Effector memory CD8-positive, alpha-beta T cell (primary cell): ENCODE measurements at regions not wholly inside any gene's neighbourhood (a gene's known extent, or its start where the extent isn't known, plus 50 kb on each side); places are given as distances from the start of the nearest gene placed in this dataset.
"Not testable (repeated sequence)": the region's sequence is repeated elsewhere in the genome, so short reads cannot be mapped to it uniquely, and the experiment has no call there.

Experiments
- ATAC-seq: fragments of 150-1000 bp; cut with Tn5 transposase; replicated peaks from 2 replicates; pipeline ENCODE4 v1.10.0; 2021; ENCODE audit warnings: mild to moderate bottlenecking, moderate library complexity
- DNase-seq, 3 experiments: peaks; one replicate each; pipeline ENCODE4 v3.0.0; 2021
- H3K27ac Mint-ChIP-seq, 2 donors: one replicate each; pipeline ENCODE4 v1.8.0; 2022; ENCODE audit warnings: mild to moderate bottlenecking in 2 of 2, mixed read lengths in 2 of 2, moderate library complexity in 2 of 2
- H3K27me3 Mint-ChIP-seq, 2 donors: one replicate each; pipeline ENCODE4 v1.8.0; 2022; ENCODE audit warnings: mixed read lengths in 2 of 2
- H3K36me3 Mint-ChIP-seq: one replicate; pipeline ENCODE4 v1.8.0; 2022; ENCODE audit warnings: mild to moderate bottlenecking, moderate library complexity, mixed read lengths; ENCODE audit not compliant: insufficient read depth
- H3K4me1 Mint-ChIP-seq, 2 donors: one replicate each; pipeline ENCODE4 v1.8.0; 2022; ENCODE audit warnings: low read depth in 2 of 2, mixed read lengths in 2 of 2
- H3K4me3 Mint-ChIP-seq, 2 donors: one replicate each; pipeline ENCODE4 v1.8.0; 2022; ENCODE audit warnings: mild to moderate bottlenecking in 2 of 2, mixed read lengths in 2 of 2, moderate library complexity in 2 of 2
- H3K9me3 Mint-ChIP-seq, 2 donors: one replicate each; pipeline ENCODE4 v1.8.0; 2022; ENCODE audit warnings: mixed read lengths in 2 of 2

- no peak overlapping the region for H3K4me3 Mint-ChIP-seq
- ATAC-seq (no peak), DNase-seq (no peak)
- no peaks in the 10 kb centered on the region for H3K27me3 Mint-ChIP-seq
- H3K4me1 Mint-ChIP-seq, result peaks cover 16 to 25% of the 10 kb centered on the region in 2 donors
- H3K36me3 Mint-ChIP-seq, result peaks cover 3% of the 10 kb centered on the region
- H3K27ac Mint-ChIP-seq, result no peak overlapping the region
- no peaks in the 10 kb centered on the region for H3K9me3 Mint-ChIP-seq
Measured at GRCh38 chrX:13489454-13489853, 79.9 kb upstream of the EGFL6 start.

DNA sequence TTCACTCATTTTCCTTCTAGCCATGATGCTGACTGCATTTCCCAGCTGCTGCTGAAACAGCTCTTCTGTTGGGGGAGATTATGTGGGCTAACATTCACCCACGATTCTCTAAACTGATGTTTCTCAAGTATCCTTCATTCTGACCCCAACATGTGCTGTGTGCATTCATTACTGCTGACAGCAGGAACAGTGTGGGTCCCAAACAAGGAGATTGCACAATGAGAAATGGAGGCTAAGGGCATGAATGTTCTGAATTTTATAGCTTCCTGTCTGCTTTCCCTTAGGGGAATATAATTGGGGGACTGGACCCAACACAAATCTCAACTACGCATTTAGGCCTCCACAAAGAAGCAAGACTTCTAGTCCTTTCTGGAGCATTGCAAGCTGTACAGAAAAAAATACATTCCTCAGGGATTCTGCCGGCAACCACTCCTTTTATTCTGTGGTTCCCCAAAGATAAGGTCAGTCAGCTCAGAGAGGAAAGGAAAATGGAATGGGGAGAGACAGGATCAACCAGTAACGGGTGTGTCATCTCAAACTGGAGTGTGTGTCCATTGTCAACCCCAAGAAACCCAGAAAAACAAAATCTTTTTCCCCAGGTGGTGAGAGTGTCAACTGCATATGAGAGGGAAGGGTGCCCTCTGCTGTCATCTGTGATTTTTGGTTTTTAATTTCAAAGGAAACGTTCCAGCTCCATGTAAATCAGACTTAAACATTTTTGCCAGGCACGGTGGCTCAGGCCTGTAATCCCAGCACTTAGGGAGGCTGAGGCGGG lies 81.5 kb upstream of the EGFL6 start:
- peaks cover 25 to 35% of the 10 kb centered on the region in 2 donors for H3K4me1 Mint-ChIP-seq
- peak overlapping the region in 1 of 2 donors; percentile 15 for H3K4me3 Mint-ChIP-seq
- H3K9me3 Mint-ChIP-seq, result no peaks in the 10 kb centered on the region
- H3K27me3 Mint-ChIP-seq, result no peaks in the 10 kb centered on the region
- H3K27ac Mint-ChIP-seq, result peak overlapping the region in 1 of 2 donors; percentile 44
- ATAC-seq, result peak; percentile 57
- peaks cover 6% of the 10 kb centered on the region for H3K36me3 Mint-ChIP-seq
- peak; percentile 32 to 48 (median 37) for DNase-seq

- peaks cover 7% of the 10 kb centered on the region for H3K36me3 Mint-ChIP-seq
- peak overlapping the region in 1 of 2 donors; percentile 62 for H3K27ac Mint-ChIP-seq
- no peaks in the 10 kb centered on the region for H3K27me3 Mint-ChIP-seq
- H3K4me1 Mint-ChIP-seq, result peaks cover 25 to 35% of the 10 kb centered on the region in 2 donors
- DNase-seq, result no peak
- no peaks in the 10 kb centered on the region for H3K9me3 Mint-ChIP-seq
- peak overlapping the region in 1 of 2 donors; percentile 25 for H3K4me3 Mint-ChIP-seq
- no peak for ATAC-seq
Measured at GRCh38 chrX:13485167-13485566, 84.2 kb upstream of the EGFL6 start.

GRCh38 chrX:13483773-13484172 lies 85.6 kb upstream of the EGFL6 start:
- H3K4me1 Mint-ChIP-seq, result peaks cover 25 to 35% of the 10 kb centered on the region in 2 donors
- DNase-seq (peak; percentile 12 to 31 (median 18)), ATAC-seq (peak; percentile 93)
- peak overlapping the region; percentile 48 to 68 for H3K4me3 Mint-ChIP-seq
- peaks cover 7% of the 10 kb centered on the region for H3K36me3 Mint-ChIP-seq
- H3K27me3 Mint-ChIP-seq, result no peaks in the 10 kb centered on the region
- H3K9me3 Mint-ChIP-seq, result no peaks in the 10 kb centered on the region
- H3K27ac Mint-ChIP-seq, result peak overlapping the region; percentile 87 to 90

- Mint-ChIP-seq H3K27me3 (no peaks in the 10 kb centered on the region), H3K4me3 (peak overlapping the region in 1 of 2 donors; percentile 48), H3K4me1 (peaks cover 23 to 35% of the 10 kb centered on the region in 2 donors), H3K9me3 (no peaks in the 10 kb centered on the region), H3K27ac (peak overlapping the region; percentile 87 to 90), H3K36me3 (peaks cover 7% of the 10 kb centered on the region)
- DNase-seq (no peak), ATAC-seq (no peak)
Measured at GRCh38 chrX:13482746-13483541, 86.5 kb upstream of the EGFL6 start.

DNA sequence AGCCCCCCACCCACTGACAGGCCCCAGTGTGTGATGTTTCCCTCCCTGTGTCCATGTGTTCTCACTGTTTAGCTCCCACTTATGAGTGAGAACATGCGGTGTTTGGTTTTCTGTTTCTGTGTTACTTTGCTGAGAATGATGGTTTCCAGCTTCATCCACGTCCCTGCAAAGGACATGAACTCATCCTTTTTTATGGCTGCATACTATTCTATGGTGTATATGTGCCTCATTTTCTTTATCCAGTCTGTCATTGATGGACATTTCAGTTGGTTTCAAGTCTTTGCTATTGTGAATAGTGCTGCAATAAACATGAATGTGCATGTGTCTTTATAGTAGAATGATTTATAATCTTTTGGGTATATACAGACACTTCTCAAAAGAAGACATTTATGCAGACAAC lies 88.6 kb upstream of the EGFL6 start:
- not testable (repeated sequence) for ATAC-seq, H3K27me3 Mint-ChIP-seq, H3K36me3 Mint-ChIP-seq, H3K9me3 Mint-ChIP-seq, DNase-seq, H3K4me3 Mint-ChIP-seq
- H3K4me1 Mint-ChIP-seq, result peaks cover 19 to 23% of the 10 kb centered on the region in 2 donors
- peak overlapping the region in 1 of 2 donors; percentile 31 for H3K27ac Mint-ChIP-seq

- Mint-ChIP-seq H3K27me3 (no peaks in the 10 kb centered on the region), H3K27ac (no peak overlapping the region), H3K4me1 (peaks cover 14 to 16% of the 10 kb centered on the region in 2 donors), H3K9me3 (no peaks in the 10 kb centered on the region), H3K4me3 (no peak overlapping the region), H3K36me3 (peaks cover 4% of the 10 kb centered on the region)
- ATAC-seq (no peak), DNase-seq (no peak)
Measured at GRCh38 chrX:13479452-13479813, 90.0 kb upstream of the EGFL6 start.

DNA sequence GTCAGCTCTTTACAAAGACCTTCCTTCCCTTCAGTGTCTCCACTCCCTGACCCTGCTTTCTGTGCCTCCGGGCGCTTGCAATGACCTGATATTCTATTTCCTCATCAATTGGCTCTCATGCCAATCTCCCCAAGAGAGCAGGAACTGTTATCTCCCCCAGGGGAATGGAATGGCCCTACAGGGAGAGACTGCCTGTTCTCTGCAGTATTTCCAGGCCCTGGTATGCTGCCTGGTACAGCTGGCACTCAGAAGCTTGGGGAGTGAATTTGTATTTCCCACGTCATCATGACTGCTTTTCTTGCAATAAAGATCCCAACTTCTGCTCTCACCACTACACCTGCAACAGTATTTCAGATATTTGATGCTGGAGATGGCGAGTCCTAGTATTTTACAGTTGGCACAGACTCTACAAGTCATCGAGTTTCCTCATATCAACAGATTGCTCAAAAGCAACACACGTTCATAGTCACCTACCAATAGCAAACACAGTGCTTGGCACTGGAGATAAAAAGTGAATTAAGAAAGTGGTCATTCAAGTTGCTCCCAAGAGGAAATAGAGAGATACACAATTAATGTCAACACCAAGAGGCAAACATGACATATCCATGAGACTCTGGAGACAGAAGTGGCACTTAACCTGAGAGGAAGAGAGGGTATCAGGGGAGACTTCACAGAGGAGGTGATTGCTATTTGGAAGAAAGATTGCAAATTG lies 90.5 kb upstream of the EGFL6 start:
- Mint-ChIP-seq H3K4me3 (no peak overlapping the region), H3K27ac (no peak overlapping the region), H3K4me1 (peaks cover 14% of the 10 kb centered on the region in 2 donors), H3K9me3 (no peaks in the 10 kb centered on the region), H3K36me3 (peaks cover 4% of the 10 kb centered on the region), H3K27me3 (no peaks in the 10 kb centered on the region)
- no peak for ATAC-seq
- DNase-seq, result no peak

GRCh38 chrX:13476384-13476783 lies 93.0 kb upstream of the EGFL6 start:
- DNase-seq (no peak), ATAC-seq (no peak)
- Mint-ChIP-seq H3K9me3 (no peaks in the 10 kb centered on the region), H3K27ac (no peak overlapping the region), H3K36me3 (no peaks in the 10 kb centered on the region), H3K27me3 (no peaks in the 10 kb centered on the region), H3K4me3 (no peak overlapping the region), H3K4me1 (peaks cover 8 to 9% of the 10 kb centered on the region in 2 donors)

GRCh38 chrX:13474164-13474516 lies 95.3 kb upstream of the EGFL6 start:
- Mint-ChIP-seq H3K27ac (peak overlapping the region; percentile 93 to 97), H3K4me3 (peak overlapping the region; percentile 65 to 70), H3K36me3 (no peaks in the 10 kb centered on the region), H3K4me1 (peaks cover 8 to 9% of the 10 kb centered on the region in 2 donors), H3K27me3 (no peaks in the 10 kb centered on the region), H3K9me3 (no peaks in the 10 kb centered on the region)
- ATAC-seq (peak; percentile 54), DNase-seq (no peak)

GRCh38 chrX:13473442-13474163 lies 95.8 kb upstream of the EGFL6 start:
- peak in 2 of 3 experiments; percentile 5 to 14 for DNase-seq
- ATAC-seq, result peak; percentile 49
- Mint-ChIP-seq H3K27me3 (no peaks in the 10 kb centered on the region), H3K4me1 (peaks cover 8 to 9% of the 10 kb centered on the region in 2 donors), H3K27ac (peak overlapping the region; percentile 93 to 97), H3K9me3 (no peaks in the 10 kb centered on the region), H3K4me3 (peak overlapping the region; percentile 65 to 70), H3K36me3 (no peaks in the 10 kb centered on the region)

GRCh38 chrX:13472975-13473374 lies 96.4 kb upstream of the EGFL6 start:
- no peaks in the 10 kb centered on the region for H3K9me3 Mint-ChIP-seq
- no peak for DNase-seq
- no peak for ATAC-seq
- H3K4me3 Mint-ChIP-seq, result peak overlapping the region; percentile 9 to 70
- peaks cover 8 to 9% of the 10 kb centered on the region in 2 donors for H3K4me1 Mint-ChIP-seq
- no peaks in the 10 kb centered on the region for H3K36me3 Mint-ChIP-seq
- no peaks in the 10 kb centered on the region for H3K27me3 Mint-ChIP-seq
- H3K27ac Mint-ChIP-seq, result peak overlapping the region; percentile 93 to 97

DNA sequence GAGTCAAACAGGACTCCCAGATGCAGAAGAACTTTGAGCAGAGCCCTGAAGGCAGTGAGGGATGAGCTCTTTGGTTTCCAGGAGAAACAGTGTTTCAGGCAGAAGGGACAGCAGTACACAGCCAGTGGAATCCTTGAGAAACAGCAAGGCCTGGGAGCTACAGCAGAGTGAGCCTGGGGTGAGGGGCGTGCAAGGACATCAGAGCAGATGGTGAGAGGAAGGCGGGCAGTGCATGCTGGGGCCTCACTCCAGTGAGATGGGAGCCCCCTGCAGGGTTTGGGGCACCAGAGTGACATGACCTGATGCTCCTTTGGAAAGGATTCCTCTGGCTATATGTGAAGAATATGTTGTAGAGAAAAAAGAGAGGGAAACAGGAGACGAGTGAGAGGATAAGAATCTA lies 98.1 kb upstream of the EGFL6 start:
- ATAC-seq (no peak), DNase-seq (no peak)
- H3K4me1 Mint-ChIP-seq, result peaks cover 8 to 9% of the 10 kb centered on the region in 2 donors
- no peaks in the 10 kb centered on the region for H3K36me3 Mint-ChIP-seq
- H3K4me3 Mint-ChIP-seq, result no peak overlapping the region
- no peaks in the 10 kb centered on the region for H3K9me3 Mint-ChIP-seq
- no peaks in the 10 kb centered on the region for H3K27me3 Mint-ChIP-seq
- H3K27ac Mint-ChIP-seq, result no peak overlapping the region
